Ovary (tissue), 7 donors: ENCODE measurements at regions not wholly inside any gene's neighbourhood (a gene's known extent, or its start where the extent isn't known, plus 50 kb on each side); places are given as distances from the start of the nearest gene placed in this dataset.
"Not testable (repeated sequence)": the region's sequence is repeated elsewhere in the genome, so short reads cannot be mapped to it uniquely, and the experiment has no call there.

Experiments used
- DNase-seq, 5 donors: peaks; one replicate each; pipeline ENCODE4 v3.0.0-alpha.2; 2019 to 2020
- H3K27ac ChIP-seq, 2 donors: fragments of 200-600 bp; one replicate each; pipeline versions ENCODE4 v1.5.1 to v1.8.0; 2019 to 2022
- H3K27me3 ChIP-seq: fragments of 200-600 bp; one replicate; pipeline ENCODE4 v1.8.0; 2022
- H3K36me3 ChIP-seq: fragments of 200-600 bp; sonication (generic); one replicate; pipeline ENCODE4 v1.5.1; 2019
- H3K4me1 ChIP-seq: one replicate; pipeline ENCODE4 v1.8.1; 2013; ENCODE audit warnings: mild to moderate bottlenecking, moderate library complexity; ENCODE audit not compliant: insufficient read depth
- H3K4me3 ChIP-seq: fragments of 200-600 bp; sonication (generic); one replicate; pipeline ENCODE4 v1.5.1; 2017
- H3K9me3 ChIP-seq, 2 donors: fragments of 200-600 bp in 1 of 2; sonication (generic) in 1 of 2; one replicate each; pipeline versions ENCODE4 v1.5.1 to v1.8.1; 2013 to 2019; ENCODE audit warnings: mild to moderate bottlenecking in 1 of 2, moderate library complexity in 1 of 2
- CTCF ChIP-seq, 3 donors: fragments of 450-650 bp in 2 of 3; fragments of 200-600 bp in 1 of 3; IDR thresholded peaks; one replicate each; pipeline versions ENCODE4 v1.5.1 to v1.8.0; 2016 to 2022; ENCODE audit warnings: antibody characterized with exemption in 3 of 3, mild to moderate bottlenecking in 1 of 3
- EP300 ChIP-seq: sonication (generic); formaldehyde crosslinking; IDR thresholded peaks from one replicate; pipeline ENCODE4 v1.6.1; 2017; ENCODE audit warnings: antibody characterized with exemption
- POLR2A ChIP-seq: fragments of 450-650 bp; IDR thresholded peaks from one replicate; pipeline ENCODE4 v1.6.1; 2017; ENCODE audit warnings: antibody characterized with exemption, mild to moderate bottlenecking, moderate library complexity
- WGBS, 3 donors: extraction: QIAGEN DNeasy Blood & Tissue Kit in 1 of 3; methylation state at CpG; one replicate each; pipeline versions ENCODE4 v1.1.5 to v1.1.7; 2013 to 2017; 5-methylcytosine and 5-hydroxymethylcytosine counted together
- intact Hi-C, 4 donors: fragments of 100-400 bp; cut with DNase I; formaldehyde crosslinking; loops; one replicate each; pipeline versions ENCODE4 v1.11.0 to v1.15.1; 2022 to 2023
- donor health status: DM: no; HTN: no; CAD: no; lungs with moderate emphysema.
- donor health status: DM: no; HTN: no; CAD: no.
- donor health status: Bipolar disorder and iron deficiency.
- donor health status: DM: no; HTN: no; CAD: no.
- donor health status: DM: yes; HTN: yes; CAD: no.

- no peaks in the 10 kb centered on the region for H3K9me3 ChIP-seq
- intact Hi-C loops, result no loop called here
- no peaks in the 10 kb centered on the region for H3K36me3 ChIP-seq
- WGBS, 3 donors, result 83 to 92% (median 84%) methylated on average over 2 of the region's 2 CpGs
- H3K27me3 ChIP-seq, result no peaks in the 10 kb centered on the region
- no peaks in the 10 kb centered on the region for H3K4me1 ChIP-seq
- H3K27ac ChIP-seq, result no peak overlapping the region
- no peak for DNase-seq
- H3K4me3 ChIP-seq, result no peak overlapping the region
- no peak for TF ChIP-seq POLR2A
- TF ChIP-seq EP300, result no peak
- TF ChIP-seq CTCF (IDR thresholded peaks at IDR 0.05), result no peak
These were observed 733.4 kb downstream of the C4orf33 start for GRCh38 chr4:129829373-129829772.

GRCh38 chr4:129839687-129840086 lies 743.7 kb downstream of the C4orf33 start:
- intact Hi-C loops, result no loop called here
- H3K27ac ChIP-seq, result no peak overlapping the region
- no peaks in the 10 kb centered on the region for H3K36me3 ChIP-seq
- H3K4me1 ChIP-seq, result no peaks in the 10 kb centered on the region
- no peaks in the 10 kb centered on the region for H3K9me3 ChIP-seq
- DNase-seq, result no peak
- no peaks in the 10 kb centered on the region for H3K27me3 ChIP-seq
- TF ChIP-seq EP300 (no peak), POLR2A (no peak), CTCF (IDR thresholded peaks at IDR 0.05) (no peak)
- H3K4me3 ChIP-seq, result no peak overlapping the region
- WGBS, 3 donors, result 41 to 50% (median 42%) methylated on average over 3 of the region's 3 CpGs

- no peaks in the 10 kb centered on the region for H3K4me1 ChIP-seq
- H3K27me3 ChIP-seq, result no peaks in the 10 kb centered on the region
- TF ChIP-seq POLR2A, result no peak
- no peak for TF ChIP-seq CTCF (IDR thresholded peaks at IDR 0.05)
- intact Hi-C loops, result no loop called here
- no peak overlapping the region for H3K4me3 ChIP-seq
- WGBS, 3 donors, result 70 to 75% (median 70%) methylated on average over 4 of the region's 4 CpGs
- no peak for DNase-seq
- H3K9me3 ChIP-seq, result no peaks in the 10 kb centered on the region
- H3K27ac ChIP-seq, result no peak overlapping the region
- no peaks in the 10 kb centered on the region for H3K36me3 ChIP-seq
These were observed 746.1 kb downstream of the C4orf33 start for GRCh38 chr4:129842096-129842495.

GRCh38 chr4:129852434-129852833 lies 756.5 kb downstream of the C4orf33 start:
- no peaks in the 10 kb centered on the region for H3K36me3 ChIP-seq
- intact Hi-C loops, result no loop called here
- TF ChIP-seq EP300 (no peak), POLR2A (no peak), CTCF (IDR thresholded peaks at IDR 0.05) (no peak)
- no peaks in the 10 kb centered on the region for H3K27me3 ChIP-seq
- no peak overlapping the region for H3K27ac ChIP-seq
- 46 to 74% (median 48%) methylated on average over 4 of the region's 4 CpGs for WGBS, 3 donors
- H3K4me3 ChIP-seq, result no peak overlapping the region
- no peaks in the 10 kb centered on the region for H3K4me1 ChIP-seq
- no peak for DNase-seq
- no peaks in the 10 kb centered on the region for H3K9me3 ChIP-seq

GRCh38 chr4:129853685-129854467 lies 757.9 kb downstream of the C4orf33 start:
- H3K27me3 ChIP-seq, H3K27ac ChIP-seq, H3K36me3 ChIP-seq, H3K9me3 ChIP-seq, DNase-seq, intact Hi-C loops, H3K4me3 ChIP-seq, H3K4me1 ChIP-seq: not testable (repeated sequence)
- 89 to 93% (median 93%) methylated on average over 26 to 27 of the region's 27 CpGs for WGBS, 3 donors
